GM23338 (cell line): ENCODE measurements at regions not wholly inside any gene's neighbourhood (a gene's known extent, or its start where the extent isn't known, plus 50 kb on each side); places are given as distances from the start of the nearest gene placed in this dataset.

ENCODE experiments used
- ATAC-seq: fragments of 200-7000 bp; cut with Tn5 transposase; 3 replicates; pipeline ENCODE4 v1.9.1; 2020
- DNase-seq: peaks from one replicate; pipeline ENCODE4 v3.0.0-alpha.2; 2015; ENCODE audit warnings: low spot score
- H2AFZ ChIP-seq: fragments of 200-600 bp; sonication (generic); 2 replicates; pipeline ENCODE4 v1.8.0; 2016; ENCODE audit warnings: antibody characterized with exemption, mild to moderate bottlenecking, moderate library complexity
- H3F3A ChIP-seq: fragments of 200-600 bp; sonication (generic); replicated peaks from 2 replicates; pipeline ENCODE4 v1.8.0; 2017; ENCODE audit warnings: antibody characterized with exemption, mixed run types, low read depth
- H3K27ac ChIP-seq: fragments of 200-600 bp; sonication (generic); 2 replicates; pipeline ENCODE4 v1.6.1; 2016; ENCODE audit warnings: low read depth
- H3K27me3 ChIP-seq: fragments of 200-600 bp; sonication (generic); 2 replicates; pipeline ENCODE4 v1.8.0; 2016; ENCODE audit warnings: mild to moderate bottlenecking, mixed run types, moderate library complexity; ENCODE audit not compliant: insufficient read depth
- H3K36me3 ChIP-seq: fragments of 200-600 bp; sonication (generic); 2 replicates; pipeline ENCODE4 v1.8.0; 2016; ENCODE audit warnings: mild to moderate bottlenecking; ENCODE audit not compliant: insufficient read depth
- H3K4me1 ChIP-seq: fragments of 200-600 bp; sonication (generic); 2 replicates; pipeline ENCODE4 v1.8.0; 2016; ENCODE audit warnings: mild to moderate bottlenecking, moderate library complexity; ENCODE audit not compliant: insufficient read depth
- H3K4me2 ChIP-seq: fragments of 200-600 bp; sonication (generic); 2 replicates; pipeline ENCODE4 v1.7.1; 2017; ENCODE audit warnings: mixed run types
- H3K4me3 ChIP-seq: fragments of 200-600 bp; sonication (generic); 2 replicates; pipeline ENCODE4 v1.6.1; 2016; ENCODE audit warnings: mixed run types
- H3K79me2 ChIP-seq: fragments of 200-600 bp; sonication (generic); replicated peaks from 2 replicates; pipeline ENCODE4 v1.8.0; 2017; ENCODE audit warnings: mild to moderate bottlenecking; ENCODE audit not compliant: insufficient read depth
- H3K9me2 ChIP-seq: fragments of 200-600 bp; sonication (generic); 2 replicates; pipeline ENCODE4 v1.8.0; 2017; ENCODE audit not compliant: insufficient read depth
- H4K20me1 ChIP-seq: fragments of 200-600 bp; sonication (generic); replicated peaks from 2 replicates; pipeline ENCODE4 v1.8.0; 2017; ENCODE audit warnings: mild to moderate bottlenecking; ENCODE audit not compliant: insufficient read depth
- H3K27ac Mint-ChIP-seq: 2 replicates; pipeline ENCODE4 v1.8.0; 2020; ENCODE audit warnings: inconsistent platforms, mild to moderate bottlenecking, moderate library complexity, mixed read lengths
- H3K27me3 Mint-ChIP-seq: 3 replicates; pipeline ENCODE4 v1.8.0; 2022; ENCODE audit warnings: low read depth, mild to moderate bottlenecking, moderate library complexity, mixed read lengths, inconsistent platforms; ENCODE audit not compliant: insufficient read depth, poor library complexity
- H3K36me3 Mint-ChIP-seq: 3 replicates; pipeline ENCODE4 v1.8.0; 2021; ENCODE audit warnings: low read depth, mild to moderate bottlenecking, inconsistent platforms, moderate library complexity, mixed read lengths
- H3K4me1 Mint-ChIP-seq: 3 replicates; pipeline ENCODE4 v1.8.0; 2020; ENCODE audit warnings: mild to moderate bottlenecking, inconsistent platforms, mixed read lengths
- H3K4me3 Mint-ChIP-seq: 3 replicates; pipeline ENCODE4 v1.8.0; 2021; ENCODE audit warnings: moderate library complexity, mild to moderate bottlenecking, inconsistent platforms, mixed read lengths
- H3K9me3 Mint-ChIP-seq: 3 replicates; pipeline ENCODE4 v1.8.0; 2020; ENCODE audit warnings: moderate library complexity, mild to moderate bottlenecking, inconsistent platforms, mixed read lengths
- CREB1 ChIP-seq: fragments of 250-450 bp; sonication (Bioruptor Pico); IDR thresholded peaks from 2 replicates; pipeline ENCODE4 v1.5.0; 2020; ENCODE audit warnings: low read depth, mild to moderate bottlenecking, moderate library complexity
- CTCF ChIP-seq, 2 experiments: fragments of 200-600 bp in 1 of 2; sonication (generic) in 1 of 2; conservative IDR thresholded peaks; 2 replicates each; pipeline versions ENCODE4 v1.5.1 to v1.6.1; 2016 to 2017; ENCODE audit warnings: antibody characterized with exemption in 2 of 2, low read depth in 2 of 2, mild to moderate bottlenecking in 2 of 2, moderate library complexity in 1 of 2
- EZH2 ChIP-seq: fragments of 200-600 bp; sonication (generic); IDR thresholded peaks from one replicate; pipeline ENCODE4 v1.8.0; 2017; ENCODE audit warnings: antibody characterized with exemption, mild to moderate bottlenecking, low read depth; ENCODE audit not compliant: unreplicated experiment
- EZH2phosphoT487 ChIP-seq: fragments of 200-600 bp; sonication (generic); IDR thresholded peaks from one replicate; pipeline ENCODE4 v1.8.1; 2018; ENCODE audit warnings: antibody characterized with exemption; ENCODE audit not compliant: unreplicated experiment
- JUNB ChIP-seq: IDR thresholded peaks from one replicate; pipeline ENCODE4 v1.6.1; 2016; ENCODE audit warnings: antibody characterized with exemption; ENCODE audit not compliant: unreplicated experiment
- POLR2AphosphoS5 ChIP-seq: IDR thresholded peaks from 2 replicates; pipeline ENCODE4 v1.6.1; 2016; ENCODE audit warnings: antibody characterized with exemption, low read depth
- REST ChIP-seq: IDR thresholded peaks from one replicate; pipeline ENCODE4 v1.6.1; 2018; ENCODE audit warnings: antibody characterized with exemption; ENCODE audit not compliant: unreplicated experiment
- STAT1 ChIP-seq: IDR thresholded peaks from one replicate; pipeline ENCODE4 v1.6.1; 2016; ENCODE audit warnings: antibody characterized with exemption; ENCODE audit not compliant: unreplicated experiment
- ZNF114 ChIP-seq: fragments of 250-450 bp; sonication (Bioruptor Pico); IDR thresholded peaks from 2 replicates; pipeline ENCODE4 v1.5.0; 2020; ENCODE audit warnings: mild to moderate bottlenecking, moderate library complexity
- ZNF462 ChIP-seq: fragments of 250-450 bp; sonication (Bioruptor Pico); IDR thresholded peaks from 2 replicates; pipeline ENCODE4 v1.5.0; 2020; ENCODE audit warnings: mild to moderate bottlenecking, moderate library complexity
- TF ChIP-seq, protein P1 (sequence below): IDR thresholded peaks from 2 replicates; pipeline ENCODE4 v1.6.1; 2016; ENCODE audit warnings: antibody characterized with exemption

GRCh38 chr11:41861838-41862237 lies 402.4 kb upstream of the LRRC4C start (continued):
- no peak for TF ChIP-seq ZNF462
- no peak for TF ChIP-seq ZNF114 (CRISPR knock-in tag)
- TF ChIP-seq CTCF (conservative IDR thresholded peaks at IDR 0.05; ENCODE audit: low read depth in 2 of 2): no peak
- no peak for TF ChIP-seq EZH2phosphoT487
- TF ChIP-seq JUNB: no peak

DNA sequence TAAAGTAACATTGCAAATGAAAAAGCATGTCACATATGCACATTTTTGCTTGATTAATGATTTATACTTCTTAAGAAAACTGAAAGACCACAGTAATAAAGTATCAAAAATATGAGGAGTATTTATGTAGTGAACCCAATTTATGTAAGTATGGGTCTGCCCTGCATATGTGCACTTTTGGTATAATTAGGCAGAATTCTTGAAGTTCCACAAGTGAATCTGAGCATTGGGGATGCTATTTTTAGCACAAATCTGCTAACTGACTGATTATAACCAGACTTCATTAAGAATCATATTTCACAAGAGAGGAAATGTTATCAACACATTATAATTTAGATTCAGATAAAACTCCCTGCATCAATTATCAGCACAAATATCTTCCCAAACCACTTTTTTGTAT lies 407.1 kb upstream of the LRRC4C start:
- H4K20me1 ChIP-seq: no peaks in the 10 kb centered on the region
- H3K4me3 ChIP-seq: no peak overlapping the region
- Mint-ChIP-seq H3K27me3 (no peaks in the 10 kb centered on the region), H3K27ac (no peak overlapping the region), H3K9me3 (peaks cover 13% of the 10 kb centered on the region), H3K36me3 (no peaks in the 10 kb centered on the region), H3K4me3 (no peak overlapping the region), H3K4me1 (no peaks in the 10 kb centered on the region)
- no peak for DNase-seq
- TF ChIP-seq, protein P1, sequence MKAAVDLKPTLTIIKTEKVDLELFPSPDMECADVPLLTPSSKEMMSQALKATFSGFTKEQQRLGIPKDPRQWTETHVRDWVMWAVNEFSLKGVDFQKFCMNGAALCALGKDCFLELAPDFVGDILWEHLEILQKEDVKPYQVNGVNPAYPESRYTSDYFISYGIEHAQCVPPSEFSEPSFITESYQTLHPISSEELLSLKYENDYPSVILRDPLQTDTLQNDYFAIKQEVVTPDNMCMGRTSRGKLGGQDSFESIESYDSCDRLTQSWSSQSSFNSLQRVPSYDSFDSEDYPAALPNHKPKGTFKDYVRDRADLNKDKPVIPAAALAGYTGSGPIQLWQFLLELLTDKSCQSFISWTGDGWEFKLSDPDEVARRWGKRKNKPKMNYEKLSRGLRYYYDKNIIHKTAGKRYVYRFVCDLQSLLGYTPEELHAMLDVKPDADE: no peak
- no peak for TF ChIP-seq EZH2
- TF ChIP-seq STAT1: no peak
- no peak for TF ChIP-seq JUNB
- no peak for TF ChIP-seq POLR2AphosphoS5
- no peak for TF ChIP-seq REST
- TF ChIP-seq CREB1 (CRISPR knock-in tag): no peak
- no peak for TF ChIP-seq EZH2phosphoT487
- H3K36me3 ChIP-seq: no peaks in the 10 kb centered on the region
- H3K9me2 ChIP-seq: no peaks in the 10 kb centered on the region
- H3K27ac ChIP-seq: no peak overlapping the region
- H3K4me1 ChIP-seq: no peaks in the 10 kb centered on the region
- H3K27me3 ChIP-seq: no peaks in the 10 kb centered on the region
- H3K79me2 ChIP-seq: no peaks in the 10 kb centered on the region
- H3F3A ChIP-seq: no peaks in the 10 kb centered on the region
- ATAC-seq: no peak
- no peak overlapping the region for H2AFZ ChIP-seq
- H3K4me2 ChIP-seq: no peak overlapping the region
